ENCODE measurements at regions not wholly inside any gene's neighbourhood (a gene's known extent, or its start where the extent isn't known, plus 50 kb on each side); places are given as distances from the start of the nearest gene placed in this dataset.

DNA sequence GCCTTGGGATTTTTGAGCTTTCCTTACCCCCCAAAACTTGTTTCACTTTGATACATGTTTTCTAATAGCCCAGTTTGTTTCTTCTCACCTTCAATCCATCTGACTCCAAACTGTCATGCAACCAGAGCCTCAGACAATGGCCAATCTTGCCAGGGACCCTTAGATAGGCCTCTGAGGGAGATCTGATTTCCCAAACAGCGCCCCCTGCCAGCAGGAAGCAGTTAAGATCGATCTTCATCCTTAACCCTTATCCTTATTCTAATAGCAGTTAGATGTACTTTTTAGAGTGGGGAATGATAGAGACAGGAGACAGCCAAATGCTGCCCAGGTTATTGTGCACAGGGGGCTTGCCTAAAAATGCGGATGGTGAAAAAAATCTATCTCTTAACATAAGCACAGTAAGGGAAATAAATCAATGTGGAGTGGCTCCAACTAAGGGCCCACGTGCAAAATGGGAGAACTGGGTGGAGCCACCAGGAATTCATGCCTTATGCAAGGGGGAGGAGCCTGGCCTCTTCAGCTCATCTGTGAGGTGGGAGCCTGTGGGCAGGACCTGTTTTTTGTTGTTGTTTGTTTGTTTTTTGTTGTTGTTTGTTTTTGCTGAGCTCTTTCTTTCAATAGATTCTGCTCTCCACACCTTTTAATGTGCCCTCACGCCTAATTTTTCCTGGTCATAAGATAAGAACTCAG, 833.6 kb upstream of the AGA start:
- no peak for DNase-seq (ENCODE audit: low spot score)

- no peak for DNase-seq (ENCODE audit: low spot score)
Measured at GRCh38 chr4:178280362-178280761, 838.1 kb upstream of the AGA start.

DNA sequence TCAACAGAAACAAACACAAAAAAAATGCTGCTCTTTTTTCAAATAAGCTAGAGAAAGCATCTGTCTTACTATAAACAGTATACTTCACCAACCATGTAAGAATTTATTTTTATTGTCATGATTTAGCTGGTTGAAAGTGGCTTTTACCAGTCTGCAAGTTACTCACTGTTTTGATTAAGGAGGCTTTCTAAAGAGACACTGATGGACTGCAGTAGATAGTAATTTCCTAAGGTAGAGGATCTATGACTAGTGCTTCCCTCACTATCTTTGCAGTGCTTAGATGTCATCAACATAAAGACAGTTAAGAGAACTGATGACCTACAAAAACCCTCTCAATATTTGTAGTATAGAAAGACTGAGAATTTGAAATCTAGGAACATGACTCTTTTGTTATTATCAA, 846.2 kb upstream of the AGA start:
- no peak for DNase-seq (ENCODE audit: low spot score)

DNA sequence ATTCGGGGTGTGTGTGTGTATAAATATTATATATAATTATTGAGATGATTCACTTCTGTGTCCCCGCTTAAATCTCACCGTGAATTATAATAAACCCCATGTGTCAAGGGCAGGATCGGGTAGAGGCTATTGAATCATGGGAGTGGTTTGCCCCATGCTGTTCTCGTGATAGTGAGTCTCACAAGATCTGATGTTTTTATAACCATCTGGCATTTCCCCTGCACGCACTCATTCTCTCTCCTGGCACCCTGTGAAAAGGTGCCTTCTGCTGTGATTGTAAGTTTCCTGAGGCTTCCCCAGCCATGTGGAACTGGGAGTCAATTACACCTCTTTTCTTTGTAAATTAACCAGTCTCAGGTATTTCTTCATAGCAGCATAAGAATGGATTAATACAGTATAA, 851.4 kb upstream of the AGA start:
- no peak for DNase-seq (ENCODE audit: low spot score)

DNA sequence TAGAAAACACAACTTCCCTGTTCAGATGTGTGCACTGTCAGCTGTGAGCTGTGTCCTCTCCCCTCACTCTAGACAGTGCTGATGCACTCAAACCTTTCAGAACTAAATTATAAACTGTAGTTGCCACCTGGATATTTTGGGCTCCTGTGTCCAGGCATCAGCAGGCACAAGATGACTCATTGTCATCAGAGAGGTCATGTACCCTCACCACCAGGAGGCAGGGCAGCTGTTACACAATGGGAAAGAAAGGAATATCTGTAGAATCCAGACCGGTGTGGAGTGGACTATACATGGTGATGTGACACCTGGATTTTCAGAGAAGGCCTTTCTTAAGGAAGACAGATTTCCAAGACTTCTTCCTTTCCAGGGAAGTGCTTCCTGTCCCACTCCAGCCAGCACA, 854.4 kb upstream of the AGA start:
- DNase-seq (ENCODE audit: low spot score), result no peak

GRCh38 chr4:178306565-178306964, 864.3 kb upstream of the AGA start:
- no peak for DNase-seq (ENCODE audit: low spot score)

DNA sequence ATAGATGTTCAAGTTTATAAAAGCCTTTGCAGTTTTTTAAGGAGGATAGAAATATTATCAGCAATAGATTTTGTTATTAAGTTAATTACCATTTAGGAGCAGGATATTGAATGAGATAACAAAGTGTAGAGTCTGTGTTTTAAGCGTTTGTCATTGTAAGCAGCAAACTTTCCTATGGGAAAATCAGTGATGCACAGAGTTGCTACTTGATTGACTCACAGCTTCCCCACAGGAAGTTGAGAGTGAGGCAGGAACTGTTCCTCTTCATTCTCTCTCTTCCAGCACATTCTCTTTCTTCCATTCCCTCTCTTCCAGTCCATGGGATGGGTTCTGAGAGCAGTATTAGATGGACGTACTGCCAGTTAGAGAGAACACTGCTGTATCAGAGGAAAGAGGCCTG, 867.7 kb upstream of the AGA start:
- no peak for DNase-seq (ENCODE audit: low spot score)

DNA sequence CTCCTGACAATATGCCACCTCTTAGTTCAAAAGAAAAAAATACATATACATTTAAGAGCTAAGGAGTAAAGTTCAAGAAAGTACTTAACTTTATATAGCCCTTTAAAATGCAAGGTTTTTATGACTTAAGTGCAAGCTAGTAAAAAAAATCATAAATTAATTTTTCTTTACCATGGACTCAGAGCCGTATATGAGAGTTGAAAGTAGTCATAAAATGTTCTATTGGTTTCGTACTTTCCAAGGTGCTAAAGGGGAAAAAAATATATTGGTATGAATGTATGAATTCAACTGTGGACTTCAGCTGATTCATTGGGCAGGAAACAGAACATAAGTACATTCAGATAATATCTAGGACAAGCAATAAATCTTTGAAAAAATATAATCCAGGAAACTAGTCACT, 869.8 kb upstream of the AGA start:
- DNase-seq (ENCODE audit: low spot score), result no peak

GRCh38 chr4:178314287-178314686, 872.0 kb upstream of the AGA start:
- no peak for DNase-seq (ENCODE audit: low spot score)

DNA sequence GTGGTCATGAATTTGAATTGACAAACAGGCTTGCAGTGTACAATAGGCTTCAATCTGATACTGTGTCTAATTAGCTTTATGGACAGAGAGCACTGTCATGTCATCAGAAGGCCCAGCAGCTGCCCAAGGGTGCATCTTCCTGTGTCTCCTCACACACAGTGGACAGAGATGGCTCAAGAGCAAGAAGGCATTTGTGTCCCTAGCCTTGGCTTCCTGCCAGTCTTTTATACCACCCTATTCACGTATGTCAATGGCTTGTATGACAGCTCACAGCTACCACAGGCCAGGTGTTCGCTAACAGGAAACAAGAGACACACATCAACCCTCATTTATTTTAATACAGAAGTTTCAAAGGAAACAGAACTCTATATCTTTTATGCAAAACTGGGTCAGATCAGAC, 874.0 kb upstream of the AGA start:
- no peak for DNase-seq (ENCODE audit: low spot score)

GRCh38 chr4:178320003-178320402, 877.8 kb upstream of the AGA start:
- DNase-seq (ENCODE audit: low spot score), result no peak

GRCh38 chr4:178322524-178323183, 880.4 kb upstream of the AGA start:
- DNase-seq (ENCODE audit: low spot score), result no peak

DNA sequence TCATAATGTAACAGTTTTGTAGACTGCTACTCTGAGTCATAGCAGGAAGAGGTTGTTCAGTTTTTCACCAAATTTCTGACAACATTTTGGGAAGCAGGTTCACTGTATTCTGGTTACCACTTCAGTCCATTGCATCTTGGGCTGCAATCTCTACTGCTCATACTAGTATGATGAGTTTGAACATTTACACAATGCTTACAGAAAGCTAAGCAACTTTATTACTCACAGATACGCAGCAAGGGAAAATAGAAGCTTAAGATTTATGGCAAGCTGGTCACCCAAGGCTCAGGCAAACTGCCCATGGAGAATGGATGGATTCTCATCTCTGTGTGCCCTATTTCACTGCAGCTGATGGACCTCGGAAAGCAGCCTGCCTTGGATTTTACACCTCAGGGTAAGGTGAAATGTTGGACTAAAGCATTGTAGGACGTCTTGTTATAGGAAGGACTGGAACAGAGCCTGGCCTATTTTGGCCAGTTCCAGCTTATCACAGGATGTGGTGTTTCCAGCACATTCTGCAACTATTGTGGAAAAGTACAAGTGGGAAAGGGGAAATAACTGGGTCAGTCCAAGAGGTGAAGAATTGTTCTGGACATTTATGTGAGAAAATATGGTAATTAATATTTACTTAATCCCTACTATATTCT, 887.1 kb upstream of the AGA start:
- no peak for DNase-seq (ENCODE audit: low spot score)

GRCh38 chr4:178333355-178333754, 891.1 kb upstream of the AGA start:
- DNase-seq (ENCODE audit: low spot score), result no peak

DNA sequence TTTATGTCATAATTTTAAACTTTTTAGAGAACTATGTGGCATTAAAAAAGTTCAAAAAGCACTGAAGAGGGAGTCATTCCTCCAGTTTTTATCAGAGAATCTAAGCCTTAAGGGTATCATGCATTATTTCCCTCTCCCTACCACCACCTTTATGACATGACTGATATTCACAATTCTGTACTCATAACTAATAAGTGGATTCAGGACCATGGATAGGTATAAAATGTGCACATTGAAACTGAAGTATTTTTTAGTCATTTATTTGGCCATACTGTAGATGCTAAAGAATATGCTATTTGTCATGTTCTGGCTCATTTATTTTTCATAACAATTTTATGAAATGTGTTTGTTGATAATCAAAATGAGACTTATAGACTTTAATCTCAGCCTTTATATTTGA, 897.5 kb upstream of the AGA start:
- no peak for DNase-seq (ENCODE audit: low spot score)

GRCh38 chr4:178340468-178340867, 898.2 kb upstream of the AGA start:
- DNase-seq (ENCODE audit: low spot score), result no peak

DNA sequence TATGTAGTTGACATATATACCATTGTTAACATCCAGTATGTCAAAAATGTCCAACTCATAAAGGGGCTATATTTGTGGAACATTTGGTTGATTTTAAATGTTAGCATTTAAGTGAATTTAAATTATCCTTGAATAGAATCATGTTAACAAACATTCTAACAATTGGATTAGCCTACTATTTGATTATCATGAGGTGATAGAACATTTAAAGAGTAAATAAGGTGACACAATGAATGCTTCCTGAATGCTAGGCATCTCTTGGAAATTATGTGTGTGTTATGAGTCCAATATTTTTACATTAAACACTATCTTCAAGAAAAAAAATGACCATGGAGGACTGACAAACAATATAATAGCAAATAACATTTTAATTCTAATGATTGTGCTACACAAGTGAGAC, 901.9 kb upstream of the AGA start:
- no peak for DNase-seq (ENCODE audit: low spot score)

GRCh38 chr4:178347111-178347510, 904.9 kb upstream of the AGA start:
- DNase-seq (ENCODE audit: low spot score), result no peak

GRCh38 chr4:178349601-178350000, 907.4 kb upstream of the AGA start:
- DNase-seq (ENCODE audit: low spot score), result no peak

- no peak for DNase-seq (ENCODE audit: low spot score)
Measured at GRCh38 chr4:178351185-178351584, 908.9 kb upstream of the AGA start.

- no peak for DNase-seq (ENCODE audit: low spot score)
Measured at GRCh38 chr4:178356725-178357124, 914.5 kb upstream of the AGA start.

DNA sequence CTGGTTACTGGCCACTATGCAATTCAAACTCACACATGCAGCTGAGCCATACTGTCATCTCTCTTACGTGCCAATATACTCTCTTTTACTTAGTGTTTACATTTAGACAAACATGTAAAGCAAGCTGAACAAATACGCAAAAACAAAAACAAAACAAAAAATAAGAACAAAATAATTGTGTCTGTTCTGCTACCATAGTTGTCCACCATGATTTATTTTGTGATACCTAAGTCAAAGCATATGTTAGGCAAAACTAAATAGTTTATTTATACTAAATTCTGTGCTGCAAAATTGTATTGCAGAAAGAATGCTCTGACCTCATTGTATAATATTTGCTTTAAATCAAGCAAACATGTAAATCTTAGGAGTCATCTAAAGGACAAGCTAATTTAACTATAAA, 943.2 kb upstream of the AGA start:
- DNase-seq (ENCODE audit: low spot score), result no peak

GRCh38 chr4:178387756-178388155, 945.5 kb upstream of the AGA start:
- DNase-seq (ENCODE audit: low spot score), result no peak

GRCh38 chr4:178395798-178396197, 953.6 kb upstream of the AGA start:
- no peak for DNase-seq (ENCODE audit: low spot score)
